ENCODE measurements at regions not wholly inside any gene's neighbourhood (a gene's known extent, or its start where the extent isn't known, plus 50 kb on each side); places are given as distances from the start of the nearest gene placed in this dataset.

GRCh38 chr1:163932901-163933300 is 611.1 kb downstream of the NUF2 start:
- no peak for TF ChIP-seq EZH2phosphoT487 (IDR thresholded peaks at IDR 0.05; ENCODE audit: insufficient read depth, low read depth)
- TF ChIP-seq EZH2 (IDR thresholded peaks at IDR 0.05; ENCODE audit: insufficient read depth, poor library complexity, severe bottlenecking) = no peak
- Histone ChIP-seq H3K27me3 (replicated peaks; ENCODE audit: insufficient read depth) (no peaks in the 10 kb centered on the region), H3K4me2 (ENCODE audit: unreplicated experiment) (no peak overlapping the region), H3K79me2 (ENCODE audit: insufficient read depth) (no peaks in the 10 kb centered on the region), H2AFZ (no peak overlapping the region), H3K9ac (no peak overlapping the region), H3K9me3 (ENCODE audit: low read depth) (no peaks in the 10 kb centered on the region), H3K4me3 (no peak overlapping the region), H3K36me3 (ENCODE audit: low read depth) (no peaks in the 10 kb centered on the region), H3K4me1 (ENCODE audit: insufficient read depth) (no peaks in the 10 kb centered on the region), H3F3A (ENCODE audit: insufficient read depth) (no peaks in the 10 kb centered on the region), H4K20me1 (ENCODE audit: insufficient read depth) (no peaks in the 10 kb centered on the region), H3K27ac (no peak overlapping the region), H3K9me2 (ENCODE audit: insufficient read depth) (no peaks in the 10 kb centered on the region)
- WGBS, 2 experiments (ENCODE audit: low coverage in 1 of 2, low lambda C conversion rate in 2 of 2, missing lambda C conversion rate in 2 of 2) = 65 to 67% methylated on average over 3 of the region's 3 CpGs
- in situ Hi-C loops (cut with MboI) = no loop called here
- no peak for DNase-seq

- no peak overlapping the region for H3K4me2 ChIP-seq (ENCODE audit: unreplicated experiment)
- H3F3A ChIP-seq (ENCODE audit: insufficient read depth) = no peaks in the 10 kb centered on the region
- no peaks in the 10 kb centered on the region for H3K4me1 ChIP-seq (ENCODE audit: insufficient read depth)
- H3K4me3 ChIP-seq = no peak overlapping the region
- no peaks in the 10 kb centered on the region for H3K36me3 ChIP-seq (ENCODE audit: low read depth)
- no peaks in the 10 kb centered on the region for H4K20me1 ChIP-seq (ENCODE audit: insufficient read depth)
- H3K9me3 ChIP-seq (ENCODE audit: low read depth) = no peaks in the 10 kb centered on the region
- in situ Hi-C loops (cut with MboI) = no loop called here
- H3K27ac ChIP-seq = no peak overlapping the region
- no peak overlapping the region for H2AFZ ChIP-seq
- H3K9ac ChIP-seq = no peak overlapping the region
- H3K9me2 ChIP-seq (ENCODE audit: insufficient read depth) = no peaks in the 10 kb centered on the region
- no peaks in the 10 kb centered on the region for H3K27me3 ChIP-seq (replicated peaks; ENCODE audit: insufficient read depth)
- WGBS, 2 experiments (ENCODE audit: low coverage in 1 of 2, low lambda C conversion rate in 2 of 2, missing lambda C conversion rate in 2 of 2) = 36 to 45% methylated on average over 3 of the region's 3 CpGs
- TF ChIP-seq EZH2phosphoT487 (IDR thresholded peaks at IDR 0.05; ENCODE audit: insufficient read depth, low read depth) (no peak), EZH2 (IDR thresholded peaks at IDR 0.05; ENCODE audit: insufficient read depth, poor library complexity, severe bottlenecking) (no peak)
- no peak for DNase-seq
- no peaks in the 10 kb centered on the region for H3K79me2 ChIP-seq (ENCODE audit: insufficient read depth)
Observed at GRCh38 chr1:163933437-163933836, 611.7 kb downstream of the NUF2 start.

GRCh38 chr1:163935738-163936374 is 614.1 kb downstream of the NUF2 start:
- no peaks in the 10 kb centered on the region for H3K36me3 ChIP-seq (ENCODE audit: low read depth)
- no peak overlapping the region for H3K9ac ChIP-seq
- H3K4me1 ChIP-seq (ENCODE audit: insufficient read depth) = no peaks in the 10 kb centered on the region
- in situ Hi-C loops (cut with MboI) = no loop called here
- H3K4me2 ChIP-seq (ENCODE audit: unreplicated experiment) = no peak overlapping the region
- H3K4me3 ChIP-seq = no peak overlapping the region
- H3K9me3 ChIP-seq (ENCODE audit: low read depth) = no peaks in the 10 kb centered on the region
- no peaks in the 10 kb centered on the region for H3F3A ChIP-seq (ENCODE audit: insufficient read depth)
- no peak for DNase-seq
- 56 to 68% methylated on average over 3 of the region's 3 CpGs for WGBS, 2 experiments (ENCODE audit: low coverage in 1 of 2, low lambda C conversion rate in 2 of 2, missing lambda C conversion rate in 2 of 2)
- no peak overlapping the region for H2AFZ ChIP-seq
- TF ChIP-seq EZH2 (IDR thresholded peaks at IDR 0.05; ENCODE audit: insufficient read depth, poor library complexity, severe bottlenecking) (no peak), EZH2phosphoT487 (IDR thresholded peaks at IDR 0.05; ENCODE audit: insufficient read depth, low read depth) (no peak)
- no peaks in the 10 kb centered on the region for H3K27me3 ChIP-seq (replicated peaks; ENCODE audit: insufficient read depth)
- no peaks in the 10 kb centered on the region for H3K79me2 ChIP-seq (ENCODE audit: insufficient read depth)
- no peak overlapping the region for H3K27ac ChIP-seq
- no peaks in the 10 kb centered on the region for H4K20me1 ChIP-seq (ENCODE audit: insufficient read depth)
- no peaks in the 10 kb centered on the region for H3K9me2 ChIP-seq (ENCODE audit: insufficient read depth)

- Histone ChIP-seq H3K27me3 (replicated peaks; ENCODE audit: insufficient read depth) (no peaks in the 10 kb centered on the region), H2AFZ (no peak overlapping the region), H3K9me3 (ENCODE audit: low read depth) (no peaks in the 10 kb centered on the region), H3K36me3 (ENCODE audit: low read depth) (no peaks in the 10 kb centered on the region), H3K9ac (no peak overlapping the region), H3K4me1 (ENCODE audit: insufficient read depth) (no peaks in the 10 kb centered on the region), H3K4me2 (ENCODE audit: unreplicated experiment) (no peak overlapping the region), H4K20me1 (ENCODE audit: insufficient read depth) (no peaks in the 10 kb centered on the region), H3K79me2 (ENCODE audit: insufficient read depth) (no peaks in the 10 kb centered on the region), H3F3A (ENCODE audit: insufficient read depth) (no peaks in the 10 kb centered on the region), H3K4me3 (no peak overlapping the region), H3K27ac (no peak overlapping the region), H3K9me2 (ENCODE audit: insufficient read depth) (no peaks in the 10 kb centered on the region)
- in situ Hi-C loops (cut with MboI) = no loop called here
- DNase-seq = no peak
- TF ChIP-seq EZH2phosphoT487 (IDR thresholded peaks at IDR 0.05; ENCODE audit: insufficient read depth, low read depth) (no peak), EZH2 (IDR thresholded peaks at IDR 0.05; ENCODE audit: insufficient read depth, poor library complexity, severe bottlenecking) (no peak)
- 63 to 69% methylated on average over 1 of the region's 1 CpG for WGBS, 2 experiments (ENCODE audit: low coverage in 1 of 2, low lambda C conversion rate in 2 of 2, missing lambda C conversion rate in 2 of 2)
Observed at GRCh38 chr1:163959622-163960021, 599.4 kb upstream of the PBX1 start.

- no peak overlapping the region for H3K4me2 ChIP-seq (ENCODE audit: unreplicated experiment)
- no peaks in the 10 kb centered on the region for H3K27me3 ChIP-seq (replicated peaks; ENCODE audit: insufficient read depth)
- no peaks in the 10 kb centered on the region for H3K9me2 ChIP-seq (ENCODE audit: insufficient read depth)
- no peaks in the 10 kb centered on the region for H3F3A ChIP-seq (ENCODE audit: insufficient read depth)
- in situ Hi-C loops (cut with MboI) = no loop called here
- H3K79me2 ChIP-seq (ENCODE audit: insufficient read depth) = no peaks in the 10 kb centered on the region
- H3K9me3 ChIP-seq (ENCODE audit: low read depth) = no peaks in the 10 kb centered on the region
- no peak overlapping the region for H3K4me3 ChIP-seq
- no peak overlapping the region for H3K27ac ChIP-seq
- H3K9ac ChIP-seq = no peak overlapping the region
- no peaks in the 10 kb centered on the region for H3K36me3 ChIP-seq (ENCODE audit: low read depth)
- 27 to 33% methylated on average over 2 of the region's 2 CpGs for WGBS, 2 experiments (ENCODE audit: low coverage in 1 of 2, low lambda C conversion rate in 2 of 2, missing lambda C conversion rate in 2 of 2)
- no peak for DNase-seq
- H4K20me1 ChIP-seq (ENCODE audit: insufficient read depth) = no peaks in the 10 kb centered on the region
- TF ChIP-seq EZH2phosphoT487 (IDR thresholded peaks at IDR 0.05; ENCODE audit: insufficient read depth, low read depth) (no peak), EZH2 (IDR thresholded peaks at IDR 0.05; ENCODE audit: insufficient read depth, poor library complexity, severe bottlenecking) (no peak)
- no peaks in the 10 kb centered on the region for H3K4me1 ChIP-seq (ENCODE audit: insufficient read depth)
- no peak overlapping the region for H2AFZ ChIP-seq
Observed at GRCh38 chr1:163970151-163970550, 588.8 kb upstream of the PBX1 start.
